ENCODE measurements at regions not wholly inside any gene's neighbourhood (a gene's known extent, or its start where the extent isn't known, plus 50 kb on each side); places are given as distances from the start of the nearest gene placed in this dataset.

- H3K4me3 ChIP-seq (ENCODE audit: low read depth, low read length): no peak overlapping the region
- in situ Hi-C loops (cut with HindIII; ENCODE audit: low sequenced_read_pairs): no loop called here
- no peak for TF ChIP-seq CTCF (IDR thresholded peaks at IDR 0.05; ENCODE audit: low read depth, low read length, missing control alignments)
- DNase-seq (ENCODE audit: low read depth): no peak
Observed at GRCh38 chr2:18870307-18870706, 280.9 kb upstream of the NT5C1B start.

- TF ChIP-seq CTCF (IDR thresholded peaks at IDR 0.05; ENCODE audit: low read depth, low read length, missing control alignments): no peak
- no peak overlapping the region for H3K4me3 ChIP-seq (ENCODE audit: low read depth, low read length)
- DNase-seq (ENCODE audit: low read depth): no peak
- in situ Hi-C loops (cut with HindIII; ENCODE audit: low sequenced_read_pairs): no loop called here
Observed at GRCh38 chr2:18861951-18862350, 272.6 kb upstream of the NT5C1B start.

- in situ Hi-C loops (cut with HindIII; ENCODE audit: low sequenced_read_pairs): no loop called here
- H3K4me3 ChIP-seq (ENCODE audit: low read depth, low read length): no peak overlapping the region
- DNase-seq (ENCODE audit: low read depth): peak; percentile 5
- no peak for TF ChIP-seq CTCF (IDR thresholded peaks at IDR 0.05; ENCODE audit: low read depth, low read length, missing control alignments)
Observed at GRCh38 chr2:18860179-18860578, 270.8 kb upstream of the NT5C1B start.

GRCh38 chr2:18856765-18857164 lies 267.4 kb upstream of the NT5C1B start:
- no peak for TF ChIP-seq CTCF (IDR thresholded peaks at IDR 0.05; ENCODE audit: low read depth, low read length, missing control alignments)
- in situ Hi-C loops (cut with HindIII; ENCODE audit: low sequenced_read_pairs): no loop called here
- peak; percentile 3 for DNase-seq (ENCODE audit: low read depth)
- H3K4me3 ChIP-seq (ENCODE audit: low read depth, low read length): no peak overlapping the region

GRCh38 chr2:18855027-18855426 lies 265.7 kb upstream of the NT5C1B start:
- H3K4me3 ChIP-seq (ENCODE audit: low read depth, low read length): no peak overlapping the region
- TF ChIP-seq CTCF (IDR thresholded peaks at IDR 0.05; ENCODE audit: low read depth, low read length, missing control alignments): peak; percentile 50
- in situ Hi-C loops (cut with HindIII; ENCODE audit: low sequenced_read_pairs): no loop called here
- DNase-seq (ENCODE audit: low read depth): no peak

- in situ Hi-C loops (cut with HindIII; ENCODE audit: low sequenced_read_pairs): no loop called here
- TF ChIP-seq CTCF (IDR thresholded peaks at IDR 0.05; ENCODE audit: low read depth, low read length, missing control alignments): no peak
Observed at GRCh38 chr2:18849841-18850578, 260.6 kb upstream of the NT5C1B start.

More at GRCh38 chr2:18849841-18850578, 260.6 kb upstream of the NT5C1B start:
- no peak overlapping the region for H3K4me3 ChIP-seq (ENCODE audit: low read depth, low read length)
- no peak for DNase-seq (ENCODE audit: low read depth)

All from astrocyte of the cerebellum (primary cell).